ENCODE measurements at regions not wholly inside any gene's neighbourhood (a gene's known extent, or its start where the extent isn't known, plus 50 kb on each side); places are given as distances from the start of the nearest gene placed in this dataset.

GRCh38 chr5:2642684-2643345 lies 108.7 kb downstream of the IRX2 start:
- intact Hi-C loops (cut with DNase I; ENCODE audit: low total_unique reads): no loop called here
- no peak for DNase-seq

DNA sequence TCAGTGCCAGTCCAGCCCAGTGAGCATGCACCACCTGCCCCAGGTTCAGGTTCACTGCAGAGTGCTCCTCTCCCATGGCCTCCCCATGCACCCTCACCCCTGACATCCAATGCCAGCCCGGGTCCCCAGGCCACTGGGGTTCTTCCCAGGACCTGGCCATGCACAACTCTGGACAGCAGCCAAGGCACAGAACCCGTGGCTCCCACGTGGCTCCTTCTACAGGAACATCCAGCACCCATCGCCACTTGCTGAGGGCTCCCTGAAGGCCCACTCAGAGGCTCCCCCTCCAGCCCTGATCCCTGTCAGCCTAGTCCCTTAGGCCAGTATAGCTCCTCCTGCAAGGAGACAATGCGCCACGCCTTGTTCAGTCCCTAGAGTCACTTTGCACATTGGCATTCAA lies 110.8 kb downstream of the IRX2 start:
- Histone ChIP-seq H3K27me3 (peaks cover 0 to 3% of the 10 kb centered on the region in 2 donors), H3K27ac (no peak overlapping the region), H3K36me3 (no peaks in the 10 kb centered on the region), H3K9me3 (no peaks in the 10 kb centered on the region), H3K4me3 (no peak overlapping the region), H3K4me1 (no peaks in the 10 kb centered on the region)
- DNase-seq: no peak
- TF ChIP-seq, protein P1, sequence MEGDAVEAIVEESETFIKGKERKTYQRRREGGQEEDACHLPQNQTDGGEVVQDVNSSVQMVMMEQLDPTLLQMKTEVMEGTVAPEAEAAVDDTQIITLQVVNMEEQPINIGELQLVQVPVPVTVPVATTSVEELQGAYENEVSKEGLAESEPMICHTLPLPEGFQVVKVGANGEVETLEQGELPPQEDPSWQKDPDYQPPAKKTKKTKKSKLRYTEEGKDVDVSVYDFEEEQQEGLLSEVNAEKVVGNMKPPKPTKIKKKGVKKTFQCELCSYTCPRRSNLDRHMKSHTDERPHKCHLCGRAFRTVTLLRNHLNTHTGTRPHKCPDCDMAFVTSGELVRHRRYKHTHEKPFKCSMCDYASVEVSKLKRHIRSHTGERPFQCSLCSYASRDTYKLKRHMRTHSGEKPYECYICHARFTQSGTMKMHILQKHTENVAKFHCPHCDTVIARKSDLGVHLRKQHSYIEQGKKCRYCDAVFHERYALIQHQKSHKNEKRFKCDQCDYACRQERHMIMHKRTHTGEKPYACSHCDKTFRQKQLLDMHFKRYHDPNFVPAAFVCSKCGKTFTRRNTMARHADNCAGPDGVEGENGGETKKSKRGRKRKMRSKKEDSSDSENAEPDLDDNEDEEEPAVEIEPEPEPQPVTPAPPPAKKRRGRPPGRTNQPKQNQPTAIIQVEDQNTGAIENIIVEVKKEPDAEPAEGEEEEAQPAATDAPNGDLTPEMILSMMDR (IDR thresholded peaks at IDR 0.05): no peak
- intact Hi-C loops (cut with DNase I; ENCODE audit: low total_unique reads): no loop called here

More at GRCh38 chr5:2642684-2643345, 108.7 kb downstream of the IRX2 start:
- H3K36me3 ChIP-seq: no peaks in the 10 kb centered on the region
- no peak overlapping the region for H3K4me3 ChIP-seq
- TF ChIP-seq, protein P1 (IDR thresholded peaks at IDR 0.05): no peak
- H3K4me1 ChIP-seq: no peaks in the 10 kb centered on the region
- H3K27me3 ChIP-seq: peaks cover 0 to 3% of the 10 kb centered on the region in 2 donors
- H3K9me3 ChIP-seq: no peaks in the 10 kb centered on the region
- H3K27ac ChIP-seq: no peak overlapping the region

GRCh38 chr5:2639425-2639824 lies 112.1 kb downstream of the IRX2 start:
- H3K9me3 ChIP-seq: no peaks in the 10 kb centered on the region
- intact Hi-C loops (cut with DNase I; ENCODE audit: low total_unique reads): no loop called here
- no peak overlapping the region for H3K4me3 ChIP-seq
- peaks cover 0 to 3% of the 10 kb centered on the region in 2 donors for H3K27me3 ChIP-seq
- H3K4me1 ChIP-seq: no peaks in the 10 kb centered on the region
- H3K27ac ChIP-seq: no peak overlapping the region
- no peaks in the 10 kb centered on the region for H3K36me3 ChIP-seq
- TF ChIP-seq, protein P1 (IDR thresholded peaks at IDR 0.05): no peak
- DNase-seq: no peak

DNA sequence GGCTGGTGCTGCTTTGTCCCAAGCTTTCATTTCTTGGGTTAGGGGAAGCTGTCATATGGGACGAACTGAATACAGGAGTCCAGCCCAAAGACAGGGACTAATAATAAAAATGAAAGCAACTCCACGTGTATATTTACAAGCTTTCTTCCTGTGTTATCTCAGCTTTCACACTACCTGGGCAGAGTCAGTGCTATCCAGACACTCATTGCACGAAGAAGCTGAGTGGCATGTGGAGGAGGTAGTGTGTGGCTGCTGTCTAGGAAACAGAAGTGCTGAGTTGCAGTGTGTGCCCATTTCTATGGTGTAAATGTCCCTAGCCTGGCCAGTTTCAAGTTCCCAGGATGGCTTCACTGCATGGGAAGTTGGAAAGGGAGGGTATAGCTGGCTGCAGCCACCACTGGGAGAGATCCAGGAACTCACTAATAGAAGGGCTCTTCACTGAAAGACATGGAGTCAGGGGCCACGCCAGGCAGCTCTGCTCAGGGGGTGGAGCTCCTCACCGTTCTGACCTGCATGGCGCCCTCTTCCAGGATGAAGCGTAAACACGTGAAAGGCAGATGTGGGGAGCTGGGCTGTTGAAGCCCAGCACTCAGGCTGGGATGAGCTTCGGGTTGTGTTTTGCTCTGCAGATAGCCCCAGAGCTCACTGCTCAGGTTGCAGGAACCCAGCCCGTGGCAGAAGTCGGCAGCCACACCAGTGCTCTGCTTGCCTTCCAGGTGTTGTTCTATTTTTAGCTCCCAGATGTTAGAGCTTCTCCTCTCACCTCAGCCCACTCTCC lies 116.9 kb downstream of the IRX2 start:
- Histone ChIP-seq H3K27me3 (no peaks in the 10 kb centered on the region), H3K4me1 (no peaks in the 10 kb centered on the region), H3K36me3 (no peaks in the 10 kb centered on the region), H3K4me3 (no peak overlapping the region), H3K27ac (no peak overlapping the region), H3K9me3 (no peaks in the 10 kb centered on the region)
- intact Hi-C loops (cut with DNase I; ENCODE audit: low total_unique reads): no loop called here
- TF ChIP-seq, protein P1 (IDR thresholded peaks at IDR 0.05): no peak
- DNase-seq: no peak

GRCh38 chr5:2633992-2634391 lies 117.5 kb downstream of the IRX2 start:
- Histone ChIP-seq H3K4me3 (no peak overlapping the region), H3K4me1 (no peaks in the 10 kb centered on the region), H3K27me3 (no peaks in the 10 kb centered on the region), H3K27ac (no peak overlapping the region), H3K9me3 (no peaks in the 10 kb centered on the region), H3K36me3 (no peaks in the 10 kb centered on the region)
- TF ChIP-seq, protein P1 (IDR thresholded peaks at IDR 0.05): no peak
- no peak for DNase-seq
- intact Hi-C loops (cut with DNase I; ENCODE audit: low total_unique reads): no loop called here

Data from tibial artery (tissue), 4 donors.